Pancreas (tissue), 10 donors: ENCODE measurements at regions not wholly inside any gene's neighbourhood (a gene's known extent, or its start where the extent isn't known, plus 50 kb on each side); places are given as distances from the start of the nearest gene placed in this dataset.

Experiments
- ATAC-seq, 4 donors: fragments of 200-7000 bp; cut with Tn5 transposase; one replicate each; pipeline versions ENCODE4 v1.8.0 to v1.9.1; 2020; ENCODE audit warnings: mild to moderate bottlenecking in 4 of 4, moderate library complexity in 4 of 4
- DNase-seq, 6 donors: peaks; one replicate each; pipeline ENCODE4 v3.0.0-alpha.2; 2020
- FAIRE-seq: peaks from 2 replicates; lab custom pipeline; 2012; peaks lifted over from hg19 to GRCh38; lab: Jason Lieb, UNC
- H3K27ac ChIP-seq, 4 donors: fragments of 200-600 bp; sonication (generic); 1 replicate in 3 of 4; 2 replicates in 1 of 4; pipeline versions ENCODE4 v1.5.0 to v1.8.0; 2020
- H3K27me3 ChIP-seq, 4 donors: fragments of 200-600 bp; one replicate each; pipeline ENCODE4 v1.8.0; 2021
- H3K36me3 ChIP-seq, 3 donors: fragments of 200-600 bp; sonication (generic) in 1 of 3; one replicate each; pipeline versions ENCODE4 v1.5.0 to v1.8.0; 2020 to 2021
- H3K4me1 ChIP-seq, 3 donors: fragments of 200-600 bp; one replicate each; pipeline ENCODE4 v1.8.0; 2021
- H3K4me3 ChIP-seq, 4 donors: fragments of 200-600 bp; sonication (generic) in 2 of 4; one replicate each; pipeline versions ENCODE4 v1.5.0 to v1.8.0; 2020 to 2021
- H3K9me3 ChIP-seq, 4 donors: fragments of 200-600 bp; one replicate each; pipeline ENCODE4 v1.8.0; 2021
- WGBS, 2 donors: extraction: QIAGEN DNeasy Blood & Tissue Kit; methylation state at CpG; one replicate each; pipeline ENCODE4 v1.1.7; 2013; 5-methylcytosine and 5-hydroxymethylcytosine counted together
- intact Hi-C, 3 donors: fragments of 100-400 bp; cut with DNase I; formaldehyde crosslinking; loops; one replicate each; pipeline versions ENCODE4 v1.11.1 to v1.14.2; 2022
- TF ChIP-seq, protein P1 (sequence below), 4 donors: fragments of 200-600 bp; sonication (generic) in 3 of 4; IDR thresholded peaks; one replicate each; pipeline versions ENCODE4 v1.5.0 to v1.8.0; 2021; ENCODE audit warnings: antibody characterized with exemption in 4 of 4
- donor health status: healthy with polysubstance abuse.
- donor health status: DM: no; HTN: no; CAD: no; lungs with moderate emphysema.
- donor health status: DM: no; HTN: no; CAD: no.
- donor health status: control.
- donor health status: control.
- donor health status: Bipolar disorder and iron deficiency.
- donor health status: DM: yes; HTN: yes; CAD: no.
- donor health status: DM: no; HTN: no; CAD: no.
- donor health status: DM: no; HTN: no; CAD: no.
- donor health status: DM: yes; HTN: yes; CAD: no.

GRCh38 chr5:76030343-76030742 is 52.8 kb upstream of the SV2C start:
- Histone ChIP-seq H3K27ac (no peak overlapping the region), H3K27me3 (no peaks in the 10 kb centered on the region), H3K4me1 (peaks cover 0 to 7% (median 0%) of the 10 kb centered on the region in 3 donors), H3K36me3 (no peaks in the 10 kb centered on the region), H3K9me3 (no peaks in the 10 kb centered on the region), H3K4me3 (no peak overlapping the region)
- intact Hi-C loops: no loop called here
- no peak for DNase-seq
- no peak for FAIRE-seq
- TF ChIP-seq, protein P1, sequence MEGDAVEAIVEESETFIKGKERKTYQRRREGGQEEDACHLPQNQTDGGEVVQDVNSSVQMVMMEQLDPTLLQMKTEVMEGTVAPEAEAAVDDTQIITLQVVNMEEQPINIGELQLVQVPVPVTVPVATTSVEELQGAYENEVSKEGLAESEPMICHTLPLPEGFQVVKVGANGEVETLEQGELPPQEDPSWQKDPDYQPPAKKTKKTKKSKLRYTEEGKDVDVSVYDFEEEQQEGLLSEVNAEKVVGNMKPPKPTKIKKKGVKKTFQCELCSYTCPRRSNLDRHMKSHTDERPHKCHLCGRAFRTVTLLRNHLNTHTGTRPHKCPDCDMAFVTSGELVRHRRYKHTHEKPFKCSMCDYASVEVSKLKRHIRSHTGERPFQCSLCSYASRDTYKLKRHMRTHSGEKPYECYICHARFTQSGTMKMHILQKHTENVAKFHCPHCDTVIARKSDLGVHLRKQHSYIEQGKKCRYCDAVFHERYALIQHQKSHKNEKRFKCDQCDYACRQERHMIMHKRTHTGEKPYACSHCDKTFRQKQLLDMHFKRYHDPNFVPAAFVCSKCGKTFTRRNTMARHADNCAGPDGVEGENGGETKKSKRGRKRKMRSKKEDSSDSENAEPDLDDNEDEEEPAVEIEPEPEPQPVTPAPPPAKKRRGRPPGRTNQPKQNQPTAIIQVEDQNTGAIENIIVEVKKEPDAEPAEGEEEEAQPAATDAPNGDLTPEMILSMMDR (IDR thresholded peaks at IDR 0.05): no peak
- 66 to 67% methylated on average over 5 of the region's 5 CpGs for WGBS, 2 donors
- no peak for ATAC-seq

- Histone ChIP-seq H3K36me3 (no peaks in the 10 kb centered on the region), H3K4me1 (peaks cover 0 to 7% (median 0%) of the 10 kb centered on the region in 3 donors), H3K27ac (peak overlapping the region in 1 of 4 donors; percentile 3), H3K9me3 (no peaks in the 10 kb centered on the region), H3K4me3 (no peak overlapping the region), H3K27me3 (no peaks in the 10 kb centered on the region)
- 26 to 41% methylated on average over 5 of the region's 5 CpGs for WGBS, 2 donors
- ATAC-seq (peak in 2 of 4 donors; percentile 37 to 46), DNase-seq (no peak), FAIRE-seq (no peak)
- intact Hi-C loops: no loop called here
- TF ChIP-seq, protein P1 (IDR thresholded peaks at IDR 0.05): no peak
These were observed 53.4 kb upstream of the SV2C start for GRCh38 chr5:76029739-76030138.

DNA sequence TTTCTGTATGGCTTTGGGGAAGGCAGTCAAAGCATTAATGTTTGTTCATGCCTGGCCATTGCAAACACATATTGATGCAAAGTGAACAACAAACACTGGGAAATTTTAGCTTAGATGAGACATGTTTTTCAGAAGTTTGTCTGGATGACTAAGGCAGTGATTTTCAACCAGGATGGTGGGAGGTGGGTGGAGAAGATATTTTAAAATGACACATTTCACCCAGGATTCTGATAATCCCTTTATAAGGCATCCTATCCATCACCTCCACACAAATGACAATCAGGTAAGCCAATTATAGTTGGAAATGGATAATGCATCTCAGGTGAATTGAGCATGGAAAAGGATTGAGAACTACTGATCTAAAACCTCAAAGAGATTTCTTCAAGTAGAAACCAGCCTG is 57.4 kb upstream of the SV2C start:
- DNase-seq (no peak), ATAC-seq (no peak), FAIRE-seq (no peak)
- intact Hi-C loops: no loop called here
- Histone ChIP-seq H3K27ac (no peak overlapping the region), H3K9me3 (no peaks in the 10 kb centered on the region), H3K4me1 (peaks cover 0 to 7% (median 0%) of the 10 kb centered on the region in 3 donors), H3K4me3 (no peak overlapping the region), H3K27me3 (no peaks in the 10 kb centered on the region), H3K36me3 (no peaks in the 10 kb centered on the region)
- TF ChIP-seq, protein P1 (IDR thresholded peaks at IDR 0.05): no peak

- FAIRE-seq (no peak), DNase-seq (no peak), ATAC-seq (no peak)
- Histone ChIP-seq H3K4me3 (no peak overlapping the region), H3K27me3 (no peaks in the 10 kb centered on the region), H3K4me1 (peaks cover 0 to 7% (median 0%) of the 10 kb centered on the region in 3 donors), H3K27ac (no peak overlapping the region), H3K36me3 (no peaks in the 10 kb centered on the region), H3K9me3 (no peaks in the 10 kb centered on the region)
- intact Hi-C loops: no loop called here
- TF ChIP-seq, protein P1 (IDR thresholded peaks at IDR 0.05): no peak
- WGBS, 2 donors: 12 to 21% methylated on average over 2 of the region's 2 CpGs
These were observed 58.1 kb upstream of the SV2C start for GRCh38 chr5:76025069-76025468.

GRCh38 chr5:76022611-76023010 is 60.6 kb upstream of the SV2C start:
- no peaks in the 10 kb centered on the region for H3K27me3 ChIP-seq
- H3K27ac ChIP-seq: no peak overlapping the region
- H3K36me3 ChIP-seq: no peaks in the 10 kb centered on the region
- no peaks in the 10 kb centered on the region for H3K9me3 ChIP-seq
- intact Hi-C loops: no loop called here
- TF ChIP-seq, protein P1 (IDR thresholded peaks at IDR 0.05): no peak
- 63 to 65% methylated on average over 4 of the region's 4 CpGs for WGBS, 2 donors
- ATAC-seq (no peak), FAIRE-seq (no peak), DNase-seq (no peak)
- no peaks in the 10 kb centered on the region for H3K4me1 ChIP-seq
- H3K4me3 ChIP-seq: no peak overlapping the region
